Medulla oblongata (tissue), 1 donor: ENCODE measurements at regions not wholly inside any gene's neighbourhood (a gene's known extent, or its start where the extent isn't known, plus 50 kb on each side); places are given as distances from the start of the nearest gene placed in this dataset.

Experiments
- DNase-seq: peaks from one replicate; pipeline ENCODE4 v3.0.0-alpha.2; 2015; ENCODE audit errors: extremely low spot score

GRCh38 chr2:184530959-184531358 is 67.4 kb upstream of the ZNF804A start:
- DNase-seq = no peak

- DNase-seq = no peak
These were observed 65.8 kb upstream of the ZNF804A start for GRCh38 chr2:184532551-184532950.

DNA sequence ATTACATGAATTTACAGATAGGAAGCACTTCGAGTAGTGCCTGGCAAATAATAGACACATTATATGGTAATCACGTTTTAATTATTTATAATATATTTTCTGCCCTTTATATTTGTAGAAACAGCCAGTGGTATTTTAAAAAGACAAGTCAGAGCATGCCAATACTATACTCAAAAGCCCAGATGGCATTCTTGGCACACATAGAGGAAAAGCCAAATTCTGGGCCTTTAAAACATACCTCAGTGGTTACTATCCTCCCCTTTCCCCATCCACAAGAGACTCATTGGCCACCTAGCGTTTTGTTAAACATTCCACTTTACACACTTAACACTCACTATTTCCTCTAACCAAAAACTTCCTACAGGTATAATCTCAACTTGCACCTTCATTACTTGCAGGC is 63.3 kb upstream of the ZNF804A start:
- DNase-seq = no peak

DNA sequence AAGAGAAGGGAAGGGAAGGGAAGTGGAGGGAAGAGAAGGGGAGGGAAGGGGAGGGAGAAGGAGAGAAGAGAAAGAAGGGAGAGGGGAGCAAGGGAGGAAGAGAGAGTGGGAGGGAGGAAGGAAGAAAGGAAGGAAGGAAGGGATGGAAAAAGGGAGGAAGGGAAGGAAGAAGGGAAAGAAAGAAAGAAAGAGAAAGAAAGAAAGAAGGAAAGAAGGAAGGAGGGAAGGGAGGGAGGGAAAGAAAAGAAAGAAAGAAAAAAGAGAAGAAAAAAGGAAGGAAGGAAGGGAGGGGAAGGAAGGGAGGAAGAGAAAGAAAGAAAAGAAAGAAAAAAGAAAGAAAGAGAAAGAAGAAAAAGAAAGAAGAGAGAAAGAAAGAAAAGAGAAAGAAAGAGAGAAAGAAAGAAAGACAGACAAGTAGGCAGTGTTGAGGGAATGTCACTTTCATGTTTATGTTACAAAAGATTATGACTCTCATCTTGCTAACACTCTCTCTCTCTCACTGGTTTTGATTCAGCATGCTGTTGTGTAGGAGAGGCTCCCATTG is 58.0 kb upstream of the ZNF804A start:
- DNase-seq = no peak

GRCh38 chr2:184541591-184541990 is 56.7 kb upstream of the ZNF804A start:
- DNase-seq = no peak

DNA sequence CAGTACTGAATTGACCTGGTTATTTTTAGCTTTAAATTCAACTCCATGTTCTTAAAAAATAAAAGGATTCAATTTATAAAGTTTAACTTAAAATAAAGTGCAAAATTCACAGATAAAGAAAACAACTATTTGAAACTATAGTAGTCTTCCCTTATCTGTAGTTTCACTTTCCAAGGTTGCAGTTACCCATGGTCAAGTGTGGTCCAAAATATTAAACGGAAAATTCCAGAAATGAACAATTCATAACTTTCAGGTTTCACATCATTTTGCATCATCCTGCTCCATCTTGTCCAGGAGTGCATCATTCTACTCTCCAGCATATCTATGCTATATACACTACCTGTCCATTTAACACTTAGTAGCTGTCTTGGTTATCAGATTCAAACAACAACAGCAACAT is 54.5 kb upstream of the ZNF804A start:
- no peak for DNase-seq
